ENCODE measurements at regions not wholly inside any gene's neighbourhood (a gene's known extent, or its start where the extent isn't known, plus 50 kb on each side); places are given as distances from the start of the nearest gene placed in this dataset.

GRCh38 chr1:99589186-99589636, 56.7 kb upstream of the PALMD start (continued):
- peak; percentile 44; the same call in 1 of the 2 replicates for TF ChIP-seq SKIL (CRISPR knock-in tag; IDR thresholded peaks at IDR 0.05; ENCODE audit: borderline replicate concordance)
- no peak for TF ChIP-seq GPN1 (CRISPR knock-in tag; IDR thresholded peaks at IDR 0.05; ENCODE audit: borderline replicate concordance)
- no peak for TF ChIP-seq ZNF253 (CRISPR knock-in tag; IDR thresholded peaks at IDR 0.05; ENCODE audit: borderline replicate concordance)
- no peak for TF ChIP-seq NCOA5 (CRISPR knock-in tag; IDR thresholded peaks at IDR 0.05)
- no peak for TF ChIP-seq ZUFSP (CRISPR knock-in tag; IDR thresholded peaks at IDR 0.05; ENCODE audit: borderline replicate concordance)
- TF ChIP-seq SIX4 (CRISPR knock-in tag; IDR thresholded peaks at IDR 0.05), result peak; percentile 82; the same call in 1 of the 2 replicates
- TF ChIP-seq HMGXB4 (CRISPR knock-in tag; IDR thresholded peaks at IDR 0.05; ENCODE audit: borderline replicate concordance in 1 of 2, low read depth in 1 of 2), result 0 out of 4 replicates have a peak, but pooled peaks of 1 of the 2 experiments have one; percentile 31
- no peak for TF ChIP-seq SP140L (CRISPR knock-in tag; IDR thresholded peaks at IDR 0.05; ENCODE audit: borderline replicate concordance)
- no peak for TF ChIP-seq TMF1 (CRISPR knock-in tag; IDR thresholded peaks at IDR 0.05; ENCODE audit: low read depth)
- TF ChIP-seq CCAR2 (optimal IDR thresholded peaks at IDR 0.05; ENCODE audit: low read depth, low read length), result no peak
- TF ChIP-seq MIER3 (CRISPR knock-in tag; IDR thresholded peaks at IDR 0.05; ENCODE audit: borderline replicate concordance), result peak; percentile 52; the same call in 1 of the 2 replicates
- TF ChIP-seq, protein P1, sequence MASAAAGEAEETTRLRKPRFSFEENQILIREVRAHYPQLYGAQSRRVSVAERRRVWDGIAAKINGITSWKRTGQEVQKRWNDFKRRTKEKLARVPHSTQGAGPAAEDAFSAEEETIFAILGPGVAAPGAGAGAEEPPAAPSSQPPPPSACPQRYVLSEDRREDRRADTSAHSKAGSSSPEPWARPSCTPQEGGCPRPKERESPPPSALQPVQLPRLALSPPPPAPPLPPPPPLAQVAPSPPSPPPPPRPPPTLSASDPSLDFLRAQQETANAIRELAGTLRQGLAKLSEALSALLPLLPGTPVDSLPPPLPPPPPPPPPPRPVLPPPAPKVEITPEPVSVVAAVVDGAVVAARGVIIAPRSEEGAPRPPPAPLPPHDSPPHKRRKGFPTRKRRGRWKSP (CRISPR knock-in tag; IDR thresholded peaks at IDR 0.05), result no peak
- no peak for TF ChIP-seq SMC3 (IDR thresholded peaks at IDR 0.05; ENCODE audit: low read length)
- TF ChIP-seq CHCHD3 (CRISPR knock-in tag; IDR thresholded peaks at IDR 0.05), result no peak
- no peak for TF ChIP-seq ZNF3 (CRISPR knock-in tag; IDR thresholded peaks at IDR 0.05)
- peak; percentile 95 for TF ChIP-seq ZNF331 (CRISPR knock-in tag; IDR thresholded peaks at IDR 0.05)
- peak; percentile 29; the same call in 1 of the 2 replicates for TF ChIP-seq REPIN1 (CRISPR knock-in tag; IDR thresholded peaks at IDR 0.05; ENCODE audit: borderline replicate concordance, low read depth)
- TF ChIP-seq RBFOX2 (IDR thresholded peaks at IDR 0.05; ENCODE audit: low read depth, low read length), result no peak
- TF ChIP-seq, protein P2, sequence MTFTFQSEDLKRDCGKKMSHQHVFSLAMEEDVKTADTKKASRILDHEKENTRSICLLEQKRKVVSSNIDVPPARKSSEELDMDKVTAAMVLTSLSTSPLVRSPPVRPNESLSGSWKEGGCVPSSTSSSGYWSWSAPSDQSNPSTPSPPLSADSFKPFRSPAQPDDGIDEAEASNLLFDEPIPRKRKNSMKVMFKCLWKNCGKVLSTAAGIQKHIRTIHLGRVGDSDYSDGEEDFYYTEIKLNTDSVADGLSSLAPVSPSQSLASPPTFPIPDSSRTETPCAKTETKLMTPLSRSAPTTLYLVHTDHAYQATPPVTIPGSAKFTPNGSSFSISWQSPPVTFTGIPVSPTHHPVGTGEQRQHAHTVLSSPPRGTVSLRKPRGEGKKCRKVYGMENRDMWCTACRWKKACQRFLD (CRISPR knock-in tag; IDR thresholded peaks at IDR 0.05; ENCODE audit: borderline replicate concordance), result no peak
- no peak for TF ChIP-seq DNMT1 (CRISPR knock-in tag; IDR thresholded peaks at IDR 0.05)
- TF ChIP-seq TCF12 (IDR thresholded peaks at IDR 0.05), result no peak
- TF ChIP-seq TCF12 (CRISPR knock-in tag; IDR thresholded peaks at IDR 0.05), result no peak
- no peak for TF ChIP-seq SP1 (IDR thresholded peaks at IDR 0.05)
- no peak for TF ChIP-seq SP1 (CRISPR knock-in tag; IDR thresholded peaks at IDR 0.05)
